HFF-Myc (cell line): ENCODE measurements at regions not wholly inside any gene's neighbourhood (a gene's known extent, or its start where the extent isn't known, plus 50 kb on each side); places are given as distances from the start of the nearest gene placed in this dataset.
A peak's percentile ranks its signal among the peaks of the same experiment; 100 is the strongest.

Experiments
- DNase-seq: peaks from one replicate; pipeline ENCODE4 v3.0.0-alpha.2; 2011; ENCODE audit warnings: low read depth; ENCODE audit errors: extremely low read depth
- H3K4me3 ChIP-seq: replicated peaks from 2 replicates; pipeline ENCODE4 v1.5.1; 2011; ENCODE audit warnings: low read depth, mild to moderate bottlenecking, control low read depth, low read length
- TF ChIP-seq, protein P1 (sequence below): IDR thresholded peaks from 2 replicates; pipeline ENCODE4 v1.5.1; 2012; ENCODE audit warnings: mild to moderate bottlenecking, low read depth, low read length, control low read depth; ENCODE audit errors: missing control alignments

DNA sequence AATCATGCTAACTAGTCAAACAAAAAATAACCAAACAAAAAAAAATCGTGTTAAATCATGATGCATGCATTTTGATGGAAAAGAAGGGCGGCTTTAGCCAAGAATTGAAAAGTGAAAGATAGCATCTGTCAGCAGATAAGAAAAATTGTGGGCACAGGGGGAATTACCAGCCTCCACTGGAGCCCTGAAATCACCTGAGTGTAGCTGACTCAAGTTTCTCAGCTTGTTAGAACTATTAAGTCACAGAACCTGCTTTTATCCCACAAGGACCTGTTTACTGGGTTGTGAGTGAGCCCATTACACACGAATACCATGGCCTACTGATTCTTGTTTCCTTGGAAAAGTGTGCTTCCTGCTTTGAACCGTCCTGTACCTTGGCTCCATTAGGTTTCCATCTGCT is 85.2 kb downstream of the COX18 start:
- DNase-seq = no peak
- no peak overlapping the region for H3K4me3 ChIP-seq
- TF ChIP-seq, protein P1, sequence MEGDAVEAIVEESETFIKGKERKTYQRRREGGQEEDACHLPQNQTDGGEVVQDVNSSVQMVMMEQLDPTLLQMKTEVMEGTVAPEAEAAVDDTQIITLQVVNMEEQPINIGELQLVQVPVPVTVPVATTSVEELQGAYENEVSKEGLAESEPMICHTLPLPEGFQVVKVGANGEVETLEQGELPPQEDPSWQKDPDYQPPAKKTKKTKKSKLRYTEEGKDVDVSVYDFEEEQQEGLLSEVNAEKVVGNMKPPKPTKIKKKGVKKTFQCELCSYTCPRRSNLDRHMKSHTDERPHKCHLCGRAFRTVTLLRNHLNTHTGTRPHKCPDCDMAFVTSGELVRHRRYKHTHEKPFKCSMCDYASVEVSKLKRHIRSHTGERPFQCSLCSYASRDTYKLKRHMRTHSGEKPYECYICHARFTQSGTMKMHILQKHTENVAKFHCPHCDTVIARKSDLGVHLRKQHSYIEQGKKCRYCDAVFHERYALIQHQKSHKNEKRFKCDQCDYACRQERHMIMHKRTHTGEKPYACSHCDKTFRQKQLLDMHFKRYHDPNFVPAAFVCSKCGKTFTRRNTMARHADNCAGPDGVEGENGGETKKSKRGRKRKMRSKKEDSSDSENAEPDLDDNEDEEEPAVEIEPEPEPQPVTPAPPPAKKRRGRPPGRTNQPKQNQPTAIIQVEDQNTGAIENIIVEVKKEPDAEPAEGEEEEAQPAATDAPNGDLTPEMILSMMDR = no peak

DNA sequence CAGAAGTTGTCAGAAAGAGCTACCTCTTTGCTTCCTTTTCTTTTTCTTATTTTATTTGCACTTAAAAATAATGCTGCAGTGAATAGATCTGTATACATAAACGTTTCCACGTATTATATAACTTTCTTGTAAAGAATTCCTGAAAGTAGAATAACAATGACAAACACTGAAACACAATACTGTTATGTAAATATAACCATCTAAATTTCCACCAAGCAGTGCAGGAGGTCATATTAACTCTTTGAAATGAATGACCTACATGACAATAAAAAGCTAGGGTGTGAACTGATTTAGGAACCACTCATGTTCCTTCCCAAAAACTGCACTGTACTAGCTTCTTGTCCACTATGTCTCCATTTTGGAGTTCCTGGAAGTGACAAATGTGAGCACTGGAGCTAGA is 85.8 kb downstream of the COX18 start:
- TF ChIP-seq, protein P1 = no peak
- H3K4me3 ChIP-seq = no peak overlapping the region

GRCh38 chr4:72977936-72978485 is 91.5 kb downstream of the COX18 start:
- no peak for DNase-seq
- H3K4me3 ChIP-seq = no peak overlapping the region
- TF ChIP-seq, protein P1 = no peak

More for the DNA sequence above, 85.8 kb downstream of the COX18 start:
- DNase-seq = no peak

DNA sequence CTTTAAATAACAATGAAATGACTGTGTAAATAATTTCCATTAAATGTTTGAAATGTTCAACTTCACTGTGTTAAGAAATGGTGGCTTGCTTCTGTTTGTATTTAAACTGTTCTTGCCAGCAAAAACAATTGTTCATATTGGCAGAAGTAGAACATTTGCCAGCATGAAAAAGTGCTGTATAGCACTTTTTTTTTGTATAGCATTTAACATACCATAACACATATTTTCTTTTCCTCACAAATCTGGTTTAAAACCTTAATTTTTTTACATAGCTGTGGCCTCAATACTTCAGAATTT is 94.1 kb downstream of the COX18 start:
- TF ChIP-seq, protein P1 = no peak
- DNase-seq = no peak
- H3K4me3 ChIP-seq = no peak overlapping the region

- no peak for DNase-seq
- no peak overlapping the region for H3K4me3 ChIP-seq
- TF ChIP-seq, protein P1 = no peak
Observed at GRCh38 chr4:72974694-72975487, 94.6 kb downstream of the COX18 start.

DNA sequence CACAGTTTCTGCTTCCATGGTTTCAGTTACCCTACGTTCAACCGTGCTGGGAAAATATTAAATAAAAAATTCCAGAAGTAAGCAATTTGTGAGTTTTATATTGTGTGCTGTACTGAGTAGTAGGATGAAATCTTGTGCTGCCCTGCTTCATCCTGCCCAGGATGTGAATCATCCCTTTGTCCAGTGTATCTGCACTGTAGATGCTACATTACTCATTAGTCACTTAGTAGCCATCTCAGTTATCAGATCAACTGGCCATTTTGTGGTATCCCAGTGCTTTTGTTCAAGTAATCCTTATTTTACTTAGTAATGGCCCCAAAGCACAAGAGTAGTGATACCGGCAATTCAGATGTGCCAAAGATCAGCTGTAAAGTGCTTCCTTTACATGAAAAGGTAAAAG is 97.9 kb downstream of the COX18 start:
- H3K4me3 ChIP-seq = no peak overlapping the region
- TF ChIP-seq, protein P1 = no peak
- peak; percentile 66 for DNase-seq

DNA sequence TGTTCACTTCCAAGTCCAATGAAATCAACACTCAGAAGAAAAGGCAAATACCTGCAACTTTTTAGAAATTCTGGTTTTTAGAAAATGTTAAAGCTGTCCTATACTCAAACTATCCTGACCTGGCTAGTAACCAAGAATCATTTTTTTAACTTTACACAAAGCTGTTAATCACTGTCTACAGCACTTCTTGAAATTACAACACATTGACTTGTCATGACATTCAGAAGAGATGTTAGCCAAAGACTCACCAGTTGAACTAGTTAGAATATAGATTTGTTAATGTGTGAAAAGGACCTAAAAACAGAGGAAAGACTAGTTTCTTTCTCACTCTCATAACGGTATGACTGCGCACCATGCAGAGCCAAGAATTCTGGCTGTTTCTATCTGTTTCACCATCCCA is 98.8 kb downstream of the COX18 start:
- TF ChIP-seq, protein P1 = no peak
- H3K4me3 ChIP-seq = no peak overlapping the region

More for the DNA sequence above, 98.8 kb downstream of the COX18 start:
- no peak for DNase-seq
